ENCODE measurements at regions not wholly inside any gene's neighbourhood (a gene's known extent, or its start where the extent isn't known, plus 50 kb on each side); places are given as distances from the start of the nearest gene placed in this dataset.

DNA sequence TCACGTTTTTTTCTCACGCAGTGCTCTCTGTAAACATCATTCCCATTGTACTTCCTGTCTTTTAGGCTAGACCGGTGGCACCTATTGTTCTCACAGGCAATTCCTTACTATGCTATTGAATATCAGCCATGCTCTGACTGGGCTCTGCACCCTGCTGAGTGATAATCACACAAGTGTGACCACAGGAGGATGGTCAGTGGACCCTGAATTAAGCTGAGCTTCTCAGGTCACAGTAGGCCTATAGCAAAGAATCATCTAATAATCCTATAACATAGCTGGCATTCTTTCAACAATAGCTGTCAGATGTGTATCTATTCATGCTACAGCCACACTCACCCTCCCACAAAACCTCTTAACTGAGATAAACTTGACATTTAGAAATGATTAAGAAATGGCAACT, 2399.8 kb upstream of the TENM3 start:
- no peaks in the 10 kb centered on the region for H3K36me3 ChIP-seq (ENCODE audit: insufficient read depth, low read length)
- CTCF ChIA-PET, result no interaction called here
- DNase-seq, result no peak
- no peaks in the 10 kb centered on the region for H3K27me3 ChIP-seq (ENCODE audit: insufficient read depth, low read length, poor library complexity, severe bottlenecking)
- H3K27ac Mint-ChIP-seq, result no peak overlapping the region
- no peak overlapping the region for H3K27ac ChIP-seq (ENCODE audit: low read depth, low read length)
- H3K9me3 ChIP-seq (ENCODE audit: low read length), result peaks cover 3% of the 10 kb centered on the region
- H3K36me3 Mint-ChIP-seq, result no peaks in the 10 kb centered on the region
- no peaks in the 10 kb centered on the region for H3K4me1 Mint-ChIP-seq
- POLR2A ChIA-PET, result no interaction called here
- H3K4me3 Mint-ChIP-seq, result no peak overlapping the region
- no peaks in the 10 kb centered on the region for H3K4me1 ChIP-seq (ENCODE audit: insufficient read depth, low read length)
- no peaks in the 10 kb centered on the region for H3K27me3 Mint-ChIP-seq
- H3K9me3 Mint-ChIP-seq, result peaks cover 6 to 22% (median 7%) of the 10 kb centered on the region in 5 donors
- no peak overlapping the region for H3K4me3 ChIP-seq (ENCODE audit: low read length)

DNA sequence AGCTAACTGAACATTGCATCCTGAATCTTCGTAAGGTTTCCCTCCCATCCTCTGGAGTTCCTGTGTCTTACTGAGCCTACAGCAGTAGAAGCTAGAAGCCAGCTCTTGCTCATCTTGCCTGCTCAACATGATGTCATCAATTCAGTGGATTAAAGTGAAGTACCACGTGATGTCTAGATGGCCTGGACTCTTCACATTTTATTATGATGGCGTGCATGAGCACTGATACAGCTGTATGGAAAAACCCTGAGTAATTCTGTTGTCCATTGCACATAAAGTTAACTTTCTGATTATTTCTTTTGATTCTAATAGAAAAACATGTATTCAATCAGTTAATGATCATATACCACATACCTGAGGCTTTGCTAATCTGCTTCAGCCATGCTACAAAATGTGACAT, 2387.7 kb upstream of the TENM3 start:
- Mint-ChIP-seq H3K9me3 (peaks cover 0 to 27% (median 14%) of the 10 kb centered on the region in 5 donors), H3K4me3 (no peak overlapping the region), H3K36me3 (no peaks in the 10 kb centered on the region), H3K27me3 (no peaks in the 10 kb centered on the region), H3K4me1 (no peaks in the 10 kb centered on the region), H3K27ac (no peak overlapping the region)
- no peak overlapping the region for H3K4me3 ChIP-seq (ENCODE audit: low read length)
- H3K4me1 ChIP-seq (ENCODE audit: insufficient read depth, low read length), result no peaks in the 10 kb centered on the region
- ChIA-PET CTCF (no interaction called here), POLR2A (no interaction called here)
- H3K27ac ChIP-seq (ENCODE audit: low read depth, low read length), result no peak overlapping the region
- no peaks in the 10 kb centered on the region for H3K27me3 ChIP-seq (ENCODE audit: insufficient read depth, low read length, poor library complexity, severe bottlenecking)
- H3K36me3 ChIP-seq (ENCODE audit: insufficient read depth, low read length), result no peaks in the 10 kb centered on the region
- no peak for DNase-seq
- H3K9me3 ChIP-seq (ENCODE audit: low read length), result peaks cover 4% of the 10 kb centered on the region

DNA sequence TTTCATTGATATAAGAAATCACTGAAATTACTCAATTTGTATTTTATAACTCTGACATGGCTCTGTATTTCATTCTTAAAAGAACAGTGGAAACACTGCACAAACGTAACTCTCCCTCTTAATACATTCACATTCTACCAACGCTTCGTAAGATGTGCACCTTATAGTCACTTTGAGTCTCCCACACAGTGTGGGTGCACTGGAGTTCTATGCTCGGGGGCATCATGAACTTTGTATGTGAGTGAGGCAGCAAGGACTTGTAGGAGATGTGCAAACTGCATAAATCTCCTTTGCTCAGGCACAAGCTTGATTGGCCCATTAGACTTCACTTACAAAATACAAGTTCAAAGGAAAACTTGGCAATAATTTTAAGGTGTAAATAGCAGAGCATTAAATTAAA, 2385.0 kb upstream of the TENM3 start:
- H3K9me3 Mint-ChIP-seq, result peaks cover 5 to 37% (median 14%) of the 10 kb centered on the region in 5 donors
- H3K9me3 ChIP-seq (ENCODE audit: low read length), result peaks cover 2% of the 10 kb centered on the region
- H3K36me3 Mint-ChIP-seq, result no peaks in the 10 kb centered on the region
- H3K27ac ChIP-seq (ENCODE audit: low read depth, low read length), result no peak overlapping the region
- H3K27ac Mint-ChIP-seq, result no peak overlapping the region
- H3K4me3 ChIP-seq (ENCODE audit: low read length), result no peak overlapping the region
- DNase-seq, result no peak
- no peaks in the 10 kb centered on the region for H3K36me3 ChIP-seq (ENCODE audit: insufficient read depth, low read length)
- no peaks in the 10 kb centered on the region for H3K4me1 Mint-ChIP-seq
- CTCF ChIA-PET, result no interaction called here
- no peak overlapping the region for H3K4me3 Mint-ChIP-seq
- H3K27me3 ChIP-seq (ENCODE audit: insufficient read depth, low read length, poor library complexity, severe bottlenecking), result no peaks in the 10 kb centered on the region
- no peaks in the 10 kb centered on the region for H3K27me3 Mint-ChIP-seq
- no peaks in the 10 kb centered on the region for H3K4me1 ChIP-seq (ENCODE audit: insufficient read depth, low read length)
- POLR2A ChIA-PET, result no interaction called here

DNA sequence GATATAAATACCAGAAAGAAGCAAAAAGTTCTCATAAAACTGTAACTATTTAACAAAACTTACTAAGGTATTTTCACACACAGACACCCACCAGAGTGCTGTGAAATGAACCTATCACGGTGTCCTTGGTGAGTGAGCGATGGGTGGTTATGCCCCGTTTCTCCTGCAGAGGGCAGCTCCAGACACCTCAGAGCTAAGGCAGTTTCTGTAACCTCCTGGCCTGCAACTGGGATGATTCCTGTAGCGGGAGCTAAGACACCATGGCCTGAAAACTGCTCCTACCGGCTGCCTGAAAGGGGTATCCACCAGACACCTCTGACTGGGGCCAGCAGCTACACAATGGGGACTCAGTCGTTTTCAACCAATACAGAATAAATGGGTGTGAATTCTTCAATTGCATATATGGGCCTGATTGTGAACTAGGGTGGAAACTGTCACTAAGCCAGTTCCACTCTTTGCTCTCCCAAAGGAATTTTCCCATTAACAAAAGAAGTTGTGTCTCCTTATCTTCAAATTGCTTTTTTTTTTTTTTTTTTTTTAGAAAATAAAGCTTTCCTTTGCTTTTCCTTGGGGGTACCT, 2375.8 kb upstream of the TENM3 start:
- Histone ChIP-seq H3K4me3 (ENCODE audit: low read length) (no peak overlapping the region), H3K9me3 (ENCODE audit: low read length) (no peaks in the 10 kb centered on the region), H3K27ac (ENCODE audit: low read depth, low read length) (no peak overlapping the region), H3K27me3 (ENCODE audit: insufficient read depth, low read length, poor library complexity, severe bottlenecking) (no peaks in the 10 kb centered on the region), H3K36me3 (ENCODE audit: insufficient read depth, low read length) (no peaks in the 10 kb centered on the region), H3K4me1 (ENCODE audit: insufficient read depth, low read length) (no peaks in the 10 kb centered on the region)
- Mint-ChIP-seq H3K27me3 (no peaks in the 10 kb centered on the region), H3K4me3 (no peak overlapping the region), H3K36me3 (no peaks in the 10 kb centered on the region), H3K9me3 (peaks cover 0 to 14% (median 6%) of the 10 kb centered on the region in 5 donors), H3K4me1 (no peaks in the 10 kb centered on the region), H3K27ac (no peak overlapping the region)
- peak in 1 of 5 donors; percentile 23 for DNase-seq
- POLR2A ChIA-PET, result no interaction called here
- CTCF ChIA-PET, result interaction anchor here (0.6 kb wide), 1 partner anchor 829 kb away, joined by 3 read pairs; no protein-coding TSS in a partner anchor

DNA sequence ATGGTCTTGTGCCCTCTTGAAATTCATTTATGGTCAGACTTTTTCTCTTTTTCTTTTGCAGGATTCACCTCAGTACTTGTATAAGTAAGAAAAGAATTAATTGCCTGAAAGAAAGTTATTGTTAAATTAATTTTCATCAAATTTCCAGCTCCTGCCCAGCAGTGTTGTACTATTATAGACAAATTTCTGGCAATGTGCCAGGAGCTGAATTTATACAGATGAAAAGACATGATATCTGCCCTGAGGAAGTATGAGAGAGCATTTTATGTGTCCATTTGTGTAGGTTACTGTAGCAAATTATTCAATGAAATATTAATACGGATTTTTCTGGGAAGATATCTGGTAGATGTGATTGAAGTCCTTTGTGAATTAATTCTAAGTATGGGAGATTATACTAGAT, 2371.5 kb upstream of the TENM3 start:
- Histone ChIP-seq H3K4me1 (ENCODE audit: insufficient read depth, low read length) (no peaks in the 10 kb centered on the region), H3K9me3 (ENCODE audit: low read length) (no peaks in the 10 kb centered on the region), H3K27ac (ENCODE audit: low read depth, low read length) (no peak overlapping the region), H3K4me3 (ENCODE audit: low read length) (no peak overlapping the region), H3K36me3 (ENCODE audit: insufficient read depth, low read length) (no peaks in the 10 kb centered on the region), H3K27me3 (ENCODE audit: insufficient read depth, low read length, poor library complexity, severe bottlenecking) (no peaks in the 10 kb centered on the region)
- DNase-seq, result no peak
- no peaks in the 10 kb centered on the region for H3K36me3 Mint-ChIP-seq
- no peaks in the 10 kb centered on the region for H3K27me3 Mint-ChIP-seq
- POLR2A ChIA-PET, result no interaction called here
- CTCF ChIA-PET, result no interaction called here
- H3K4me1 Mint-ChIP-seq, result no peaks in the 10 kb centered on the region
- H3K9me3 Mint-ChIP-seq, result peaks cover 3 to 11% (median 7%) of the 10 kb centered on the region in 5 donors
- no peak overlapping the region for H3K4me3 Mint-ChIP-seq
- H3K27ac Mint-ChIP-seq, result no peak overlapping the region

DNA sequence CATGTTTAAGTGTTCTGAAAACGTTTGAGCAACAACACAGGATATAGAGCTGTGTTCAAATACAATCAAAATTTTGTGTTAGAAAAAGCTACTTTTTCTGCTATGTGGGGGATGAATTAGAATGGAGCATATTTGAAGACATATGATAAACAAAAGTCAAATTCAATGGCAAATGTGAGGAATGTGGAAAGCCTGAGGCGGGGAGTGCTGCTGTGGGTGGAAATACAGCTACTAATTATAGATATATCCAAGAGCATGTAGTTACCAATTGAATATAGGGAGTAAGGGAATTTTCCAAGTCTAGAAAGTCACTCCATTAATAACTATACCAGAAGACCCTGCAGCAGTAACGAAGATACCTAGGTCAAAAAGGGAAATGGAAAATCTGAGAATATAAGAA, 2370.4 kb upstream of the TENM3 start:
- H3K27me3 Mint-ChIP-seq, result no peaks in the 10 kb centered on the region
- no peaks in the 10 kb centered on the region for H3K4me1 Mint-ChIP-seq
- H3K9me3 Mint-ChIP-seq, result peaks cover 7 to 16% (median 9%) of the 10 kb centered on the region in 5 donors

DNA sequence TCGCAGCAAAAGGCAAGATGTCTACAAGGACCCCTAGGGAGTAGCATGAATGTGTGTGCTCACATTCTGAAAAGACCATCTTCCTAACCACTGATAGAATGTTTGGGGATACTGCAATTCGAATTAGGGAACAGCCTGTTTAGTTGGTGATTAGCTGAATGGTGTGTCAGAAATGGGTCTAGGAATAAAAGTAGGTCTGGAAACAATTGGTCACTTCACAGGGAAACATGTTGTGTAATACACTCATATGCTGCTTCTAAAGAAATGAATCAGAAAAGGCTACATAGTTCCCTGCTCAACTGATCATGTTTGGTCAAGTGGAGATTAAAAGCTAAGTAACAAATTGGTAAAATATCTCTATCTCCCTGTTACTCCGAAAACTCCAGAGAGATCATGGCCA, 2362.4 kb upstream of the TENM3 start:
- Histone ChIP-seq H3K36me3 (ENCODE audit: insufficient read depth, low read length) (no peaks in the 10 kb centered on the region), H3K27me3 (ENCODE audit: insufficient read depth, low read length, poor library complexity, severe bottlenecking) (no peaks in the 10 kb centered on the region), H3K4me1 (ENCODE audit: insufficient read depth, low read length) (no peaks in the 10 kb centered on the region), H3K4me3 (ENCODE audit: low read length) (no peak overlapping the region), H3K27ac (ENCODE audit: low read depth, low read length) (no peak overlapping the region), H3K9me3 (ENCODE audit: low read length) (no peaks in the 10 kb centered on the region)
- peaks cover 8 to 32% (median 14%) of the 10 kb centered on the region in 5 donors for H3K9me3 Mint-ChIP-seq
- H3K4me3 Mint-ChIP-seq, result no peak overlapping the region
- H3K27ac Mint-ChIP-seq, result no peak overlapping the region
- H3K27me3 Mint-ChIP-seq, result peaks cover 0 to 1% of the 10 kb centered on the region in 2 donors
- DNase-seq, result no peak
- H3K36me3 Mint-ChIP-seq, result no peaks in the 10 kb centered on the region
- ChIA-PET CTCF (no interaction called here), POLR2A (no interaction called here)
- H3K4me1 Mint-ChIP-seq, result no peaks in the 10 kb centered on the region

More for the DNA sequence above, 2370.4 kb upstream of the TENM3 start:
- Mint-ChIP-seq H3K27ac (no peak overlapping the region), H3K36me3 (no peaks in the 10 kb centered on the region), H3K4me3 (no peak overlapping the region)
- no peak overlapping the region for H3K27ac ChIP-seq (ENCODE audit: low read depth, low read length)
- no peaks in the 10 kb centered on the region for H3K4me1 ChIP-seq (ENCODE audit: insufficient read depth, low read length)
- CTCF ChIA-PET, result no interaction called here
- H3K27me3 ChIP-seq (ENCODE audit: insufficient read depth, low read length, poor library complexity, severe bottlenecking), result no peaks in the 10 kb centered on the region
- no peak overlapping the region for H3K4me3 ChIP-seq (ENCODE audit: low read length)
- DNase-seq, result no peak
- H3K9me3 ChIP-seq (ENCODE audit: low read length), result no peaks in the 10 kb centered on the region
- POLR2A ChIA-PET, result no interaction called here
- H3K36me3 ChIP-seq (ENCODE audit: insufficient read depth, low read length), result no peaks in the 10 kb centered on the region

DNA sequence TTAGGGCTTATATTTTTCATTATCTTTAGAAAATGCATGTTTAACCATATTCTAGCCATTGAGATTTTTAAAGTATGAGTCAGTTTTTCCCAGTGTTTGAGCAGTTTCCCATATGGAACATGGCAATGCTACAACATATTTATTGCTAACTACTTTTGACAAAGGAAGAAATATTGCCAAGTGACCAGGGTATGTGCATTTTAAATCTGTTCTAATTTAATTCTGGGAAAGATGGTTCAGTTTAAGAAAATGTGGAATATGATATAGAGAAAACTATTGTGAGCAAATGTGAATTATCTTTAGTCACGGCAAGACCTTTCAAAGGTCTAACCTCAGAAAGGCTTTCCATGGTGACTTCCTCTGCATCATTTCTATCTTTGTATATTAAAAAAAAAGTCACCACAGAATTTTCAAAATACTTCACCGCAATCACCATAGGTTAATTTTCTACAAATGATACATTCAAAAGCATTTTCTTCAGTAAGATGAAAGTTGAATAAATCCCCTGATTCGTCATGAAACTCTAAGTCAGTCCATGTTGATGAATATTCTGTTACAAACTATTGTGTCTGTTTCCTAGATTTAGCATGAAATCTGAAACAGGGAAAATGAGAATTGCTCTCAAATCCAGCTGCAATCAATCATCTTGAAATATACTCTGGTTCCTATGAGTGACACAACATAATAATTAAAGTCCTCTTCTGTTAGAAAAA, 2349.0 kb upstream of the TENM3 start:
- Mint-ChIP-seq H3K4me1 (no peaks in the 10 kb centered on the region), H3K27me3 (peaks cover 0 to 1% of the 10 kb centered on the region in 2 donors)

More for the DNA sequence above, 2349.0 kb upstream of the TENM3 start:
- Histone ChIP-seq H3K4me1 (ENCODE audit: insufficient read depth, low read length) (no peaks in the 10 kb centered on the region), H3K4me3 (ENCODE audit: low read length) (no peak overlapping the region), H3K27me3 (ENCODE audit: insufficient read depth, low read length, poor library complexity, severe bottlenecking) (no peaks in the 10 kb centered on the region), H3K9me3 (ENCODE audit: low read length) (no peaks in the 10 kb centered on the region), H3K27ac (ENCODE audit: low read depth, low read length) (no peak overlapping the region), H3K36me3 (ENCODE audit: insufficient read depth, low read length) (no peaks in the 10 kb centered on the region)
- H3K36me3 Mint-ChIP-seq, result no peaks in the 10 kb centered on the region
- no peak overlapping the region for H3K27ac Mint-ChIP-seq
- ChIA-PET CTCF (no interaction called here), POLR2A (no interaction called here)
- H3K4me3 Mint-ChIP-seq, result no peak overlapping the region
- peaks cover 0 to 33% (median 5%) of the 10 kb centered on the region in 5 donors for H3K9me3 Mint-ChIP-seq
- DNase-seq, result no peak
